B cell (primary cell): ENCODE measurements at regions not wholly inside any gene's neighbourhood (a gene's known extent, or its start where the extent isn't known, plus 50 kb on each side); places are given as distances from the start of the nearest gene placed in this dataset.

Experiments
- ATAC-seq: fragments of 200-7000 bp; cut with Tn5 transposase; one replicate; pipeline ENCODE4 v1.10.0; 2021; ENCODE audit warnings: low read depth, mild to moderate bottlenecking, moderate number of reproducible peaks, moderate library complexity
- CTCF ChIA-PET: fragments of 350-600 bp; sonication (Branson Sonifier 250); formaldehyde crosslinking; loops from one replicate; lab custom pipeline; 2021; ENCODE audit warnings: antibody characterized with exemption, inconsistent platforms; lab: Charles Lee
- POLR2A ChIA-PET: fragments of 350-600 bp; sonication (Branson Sonifier 250); formaldehyde crosslinking; loops from one replicate; lab custom pipeline; 2021; ENCODE audit warnings: antibody characterized with exemption; lab: Charles Lee
- DNase-seq: peaks from one replicate; pipeline ENCODE4 v3.0.0; 2013
- H2AFZ ChIP-seq: 2 replicates; pipeline ENCODE4 v1.6.1; 2012; ENCODE audit warnings: mild to moderate bottlenecking, low read depth, low read length; ENCODE audit not compliant: insufficient read depth, poor library complexity, severe bottlenecking
- H3K27ac ChIP-seq, 2 donors: 1 replicate in 1 of 2; 2 replicates in 1 of 2; pipeline ENCODE4 v1.5.1; 2012 to 2013; ENCODE audit warnings: low read length in 2 of 2, mild to moderate bottlenecking in 2 of 2, moderate library complexity in 1 of 2
- H3K27me3 ChIP-seq, 4 experiments: fragments of 200-600 bp in 1 of 4; sonication (generic) in 1 of 4; replicated peaks in 1 of 4; 1 replicate in 2 of 4; 2 replicates in 2 of 4; pipeline versions ENCODE4 v1.6.1 to v1.7.0; 2013 to 2016; ENCODE audit warnings: low read length in 3 of 4, mild to moderate bottlenecking in 2 of 4, mixed read lengths in 1 of 4, moderate library complexity in 1 of 4; ENCODE audit not compliant: insufficient read depth in 4 of 4, control insufficient read depth in 3 of 4; ENCODE audit errors: control extremely low read depth in 1 of 4
- H3K36me3 ChIP-seq, 2 experiments: replicated peaks in 1 of 2; 1 replicate in 1 of 2; 2 replicates in 1 of 2; pipeline versions ENCODE4 v1.6.1 to v1.7.1; 2013; ENCODE audit warnings: low read length in 1 of 2; ENCODE audit not compliant: insufficient read depth in 2 of 2, control insufficient read depth in 1 of 2; ENCODE audit errors: control extremely low read depth in 1 of 2, extremely low read depth in 1 of 2
- H3K4me1 ChIP-seq, 2 donors: fragments of 200-600 bp in 1 of 2; sonication (generic) in 1 of 2; 1 replicate in 1 of 2; 2 replicates in 1 of 2; pipeline versions ENCODE4 v1.5.1 to v1.6.1; 2013 to 2017; ENCODE audit warnings: low read length in 2 of 2; ENCODE audit not compliant: control insufficient read depth in 2 of 2, insufficient read depth in 2 of 2
- H3K4me2 ChIP-seq: replicated peaks from 2 replicates; pipeline ENCODE3; 2012; ENCODE audit warnings: mild to moderate bottlenecking, low read depth, low read length; ENCODE audit not compliant: poor library complexity, severe bottlenecking
- H3K4me3 ChIP-seq, 5 experiments: fragments of 200-600 bp in 1 of 5; sonication (generic) in 1 of 5; 1 replicate in 3 of 5; 2 replicates in 2 of 5; pipeline versions ENCODE4 v1.5.1 to v1.7.0; 2011 to 2016; ENCODE audit warnings: low read length in 4 of 5, mild to moderate bottlenecking in 4 of 5, low read depth in 2 of 5, control low read depth in 1 of 5, moderate library complexity in 1 of 5; ENCODE audit not compliant: insufficient read depth in 1 of 5; ENCODE audit errors: control extremely low read depth in 1 of 5, extremely low read depth in 1 of 5
- H3K79me2 ChIP-seq: fragments of 200-600 bp; sonication (generic); one replicate; pipeline ENCODE4 v1.6.0; 2016; ENCODE audit warnings: low read length; ENCODE audit not compliant: control insufficient read depth, insufficient read depth
- H3K9ac ChIP-seq: fragments of 200-600 bp; sonication (generic); 2 replicates; pipeline ENCODE4 v1.6.1; 2017; ENCODE audit warnings: mild to moderate bottlenecking, low read length, moderate library complexity
- H3K9me3 ChIP-seq, 3 donors: one replicate each; pipeline versions ENCODE4 v1.6.1 to v1.7.1; 2013; ENCODE audit warnings: low read length in 2 of 3; ENCODE audit not compliant: control insufficient read depth in 2 of 3, insufficient read depth in 1 of 3; ENCODE audit errors: control extremely low read depth in 1 of 3
- H4K20me1 ChIP-seq: 2 replicates; pipeline ENCODE4 v1.6.0; 2012; ENCODE audit warnings: mild to moderate bottlenecking, low read length; ENCODE audit not compliant: insufficient read depth, control insufficient read depth, poor library complexity, severe bottlenecking
- H3K27ac Mint-ChIP-seq: one replicate; pipeline ENCODE4 v1.8.0; 2021; ENCODE audit warnings: mixed read lengths
- H3K27me3 Mint-ChIP-seq: one replicate; pipeline ENCODE4 v1.8.0; 2021; ENCODE audit warnings: mixed read lengths
- H3K4me1 Mint-ChIP-seq: one replicate; pipeline ENCODE4 v1.8.0; 2021; ENCODE audit warnings: mixed read lengths
- H3K4me3 Mint-ChIP-seq: one replicate; pipeline ENCODE4 v1.8.0; 2021; ENCODE audit warnings: mixed read lengths
- H3K9me3 Mint-ChIP-seq: one replicate; pipeline ENCODE4 v1.8.0; 2022; ENCODE audit warnings: mixed read lengths; ENCODE audit not compliant: insufficient read depth
- EZH2 ChIP-seq: IDR thresholded peaks from 2 replicates; pipeline ENCODE4 v1.6.1; 2012; ENCODE audit warnings: borderline replicate concordance, low read depth, mild to moderate bottlenecking, moderate library complexity, low read length; ENCODE audit not compliant: insufficient read depth, poor library complexity, severe bottlenecking
- WGBS: methylation state at CpG from one replicate; pipeline ENCODE4 v1.1.5; 2013; ENCODE audit warnings: missing lambda C conversion rate; ENCODE audit not compliant: insufficient coverage; 5-methylcytosine and 5-hydroxymethylcytosine counted together
- intact Hi-C: fragments of 100-400 bp; cut with micrococcal nuclease; formaldehyde crosslinking; loops from one replicate; pipeline ENCODE4 v1.10.0; 2022
- TF ChIP-seq, protein P1 (sequence below): fragments of 200-600 bp; IDR thresholded peaks from one replicate; pipeline ENCODE4 v1.8.0; 2022; ENCODE audit warnings: antibody characterized with exemption, mild to moderate bottlenecking

DNA sequence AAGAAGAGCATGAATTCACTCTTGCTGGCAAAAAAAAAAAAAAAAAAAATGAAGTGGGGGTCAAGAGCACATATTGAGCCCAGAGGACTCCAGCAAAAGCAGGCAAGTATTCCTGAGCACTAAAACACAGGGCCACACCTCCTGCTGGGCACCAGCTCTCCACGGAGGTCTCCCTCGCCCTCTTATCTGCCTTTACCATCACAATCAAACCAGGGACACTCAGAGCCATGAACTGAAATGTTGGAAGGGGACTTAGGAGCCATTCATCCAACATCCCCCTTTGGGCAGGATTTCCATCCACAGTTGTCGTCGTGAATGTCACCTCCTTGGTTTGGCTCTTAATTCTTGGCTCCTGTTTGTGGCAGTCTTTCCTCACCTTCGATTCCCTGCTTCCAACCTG is 89.8 kb upstream of the GNAO1 start:
- 90% methylated on average over 2 of the region's 5 CpGs for WGBS
- H3K36me3 ChIP-seq, result no peaks in the 10 kb centered on the region
- H3K4me3 ChIP-seq, result no peak overlapping the region
- no peak overlapping the region for H2AFZ ChIP-seq
- H3K27ac ChIP-seq, result no peak overlapping the region
- peaks cover 0 to 1% (median 0%) of the 10 kb centered on the region in 4 experiments for H3K27me3 ChIP-seq
- ChIA-PET POLR2A (no interaction called here), CTCF (interaction anchor here (0.6 to 0.7 kb wide), 2 partner anchors 22 to 354 kb away, joined by 3 read pairs; no protein-coding TSS in a partner anchor)
- no peaks in the 10 kb centered on the region for H4K20me1 ChIP-seq
- no peaks in the 10 kb centered on the region for H3K4me1 ChIP-seq
- peaks cover 24% of the 10 kb centered on the region for H3K27me3 Mint-ChIP-seq
- H3K4me2 ChIP-seq, result no peak overlapping the region
- H3K9me3 Mint-ChIP-seq, result no peaks in the 10 kb centered on the region
- ATAC-seq, result no peak
- intact Hi-C loops, result no loop called here
- no peak overlapping the region for H3K27ac Mint-ChIP-seq
- no peaks in the 10 kb centered on the region for H3K4me1 Mint-ChIP-seq
- no peak for DNase-seq
- no peak overlapping the region for H3K9ac ChIP-seq
- H3K4me3 Mint-ChIP-seq, result no peak overlapping the region
- no peaks in the 10 kb centered on the region for H3K79me2 ChIP-seq
- H3K9me3 ChIP-seq, result no peaks in the 10 kb centered on the region
- TF ChIP-seq, protein P1, sequence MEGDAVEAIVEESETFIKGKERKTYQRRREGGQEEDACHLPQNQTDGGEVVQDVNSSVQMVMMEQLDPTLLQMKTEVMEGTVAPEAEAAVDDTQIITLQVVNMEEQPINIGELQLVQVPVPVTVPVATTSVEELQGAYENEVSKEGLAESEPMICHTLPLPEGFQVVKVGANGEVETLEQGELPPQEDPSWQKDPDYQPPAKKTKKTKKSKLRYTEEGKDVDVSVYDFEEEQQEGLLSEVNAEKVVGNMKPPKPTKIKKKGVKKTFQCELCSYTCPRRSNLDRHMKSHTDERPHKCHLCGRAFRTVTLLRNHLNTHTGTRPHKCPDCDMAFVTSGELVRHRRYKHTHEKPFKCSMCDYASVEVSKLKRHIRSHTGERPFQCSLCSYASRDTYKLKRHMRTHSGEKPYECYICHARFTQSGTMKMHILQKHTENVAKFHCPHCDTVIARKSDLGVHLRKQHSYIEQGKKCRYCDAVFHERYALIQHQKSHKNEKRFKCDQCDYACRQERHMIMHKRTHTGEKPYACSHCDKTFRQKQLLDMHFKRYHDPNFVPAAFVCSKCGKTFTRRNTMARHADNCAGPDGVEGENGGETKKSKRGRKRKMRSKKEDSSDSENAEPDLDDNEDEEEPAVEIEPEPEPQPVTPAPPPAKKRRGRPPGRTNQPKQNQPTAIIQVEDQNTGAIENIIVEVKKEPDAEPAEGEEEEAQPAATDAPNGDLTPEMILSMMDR, result no peak
- no peak for TF ChIP-seq EZH2

DNA sequence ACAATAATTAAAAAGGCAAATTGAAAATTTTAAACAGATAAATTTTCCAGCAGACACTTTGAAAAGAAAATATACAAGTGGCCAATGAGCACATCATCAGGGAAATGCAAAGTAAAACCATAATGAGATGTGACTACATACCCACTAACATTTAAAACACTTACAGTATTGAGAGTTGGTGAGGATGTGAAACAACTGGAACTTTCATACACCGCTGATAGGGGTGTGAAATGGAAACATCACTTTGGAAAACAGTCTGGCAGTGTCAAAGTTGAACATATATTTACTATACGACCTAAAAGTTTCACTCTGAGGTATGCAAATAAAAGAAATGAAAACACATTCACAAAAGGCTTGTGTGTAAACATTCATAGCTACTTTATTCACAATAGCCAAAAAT is 94.0 kb upstream of the GNAO1 start:
- no peak for DNase-seq
- Mint-ChIP-seq H3K4me1 (no peaks in the 10 kb centered on the region), H3K9me3 (no peaks in the 10 kb centered on the region), H3K27ac (no peak overlapping the region), H3K4me3 (no peak overlapping the region), H3K27me3 (peaks cover 20% of the 10 kb centered on the region)
- Histone ChIP-seq H3K79me2 (no peaks in the 10 kb centered on the region), H3K27ac (no peak overlapping the region), H3K4me3 (no peak overlapping the region), H3K4me2 (no peak overlapping the region), H3K9me3 (no peaks in the 10 kb centered on the region), H2AFZ (no peak overlapping the region), H3K36me3 (no peaks in the 10 kb centered on the region), H3K9ac (no peak overlapping the region), H4K20me1 (no peaks in the 10 kb centered on the region), H3K4me1 (no peaks in the 10 kb centered on the region), H3K27me3 (no peaks in the 10 kb centered on the region)
- TF ChIP-seq EZH2, result no peak
- TF ChIP-seq, protein P1, result no peak
- POLR2A ChIA-PET, result no interaction called here
- no peak for ATAC-seq
- CTCF ChIA-PET, result no interaction called here
- intact Hi-C loops, result no loop called here
- no CpG with 5 or more reads among the region's 2 CpGs for WGBS
